22Rv1 (cell line): ENCODE measurements at regions not wholly inside any gene's neighbourhood (a gene's known extent, or its start where the extent isn't known, plus 50 kb on each side); places are given as distances from the start of the nearest gene placed in this dataset.

ENCODE experiments used
- H3K27ac ChIP-seq: fragments of 450-650 bp; 2 replicates; pipeline ENCODE4 v1.5.1; 2017
- ZFX ChIP-seq: fragments of 450-650 bp; IDR thresholded peaks from 2 replicates; pipeline ENCODE4 v1.6.1; 2017; ENCODE audit warnings: antibody characterized with exemption, borderline replicate concordance
- TF ChIP-seq, protein P1 (sequence below): fragments of 450-650 bp; IDR thresholded peaks from 2 replicates; pipeline ENCODE4 v1.5.1; 2017; ENCODE audit warnings: mild to moderate bottlenecking

DNA sequence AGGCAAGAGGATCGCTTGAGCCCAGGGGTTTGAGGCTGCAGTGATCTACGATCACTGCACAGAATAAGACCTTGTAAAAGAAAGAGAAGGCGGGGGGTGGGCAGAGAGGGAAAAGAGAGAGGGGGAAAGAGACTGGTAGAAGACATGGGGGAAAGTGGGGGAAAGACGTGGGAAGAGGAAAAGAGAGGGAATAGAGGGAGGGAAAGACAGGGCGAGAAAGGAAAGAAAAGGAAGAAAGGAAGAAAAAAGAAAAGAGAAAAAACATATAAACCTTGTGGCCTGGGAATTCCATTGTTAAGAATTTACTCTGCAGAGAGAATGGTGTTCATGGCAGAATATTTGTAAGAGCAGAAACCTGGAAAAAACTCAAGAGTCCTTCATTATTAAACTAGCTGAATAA is 120.4 kb downstream of the RMI2 start:
- no peak overlapping the region for H3K27ac ChIP-seq
- TF ChIP-seq ZFX: no peak
- TF ChIP-seq, protein P1, sequence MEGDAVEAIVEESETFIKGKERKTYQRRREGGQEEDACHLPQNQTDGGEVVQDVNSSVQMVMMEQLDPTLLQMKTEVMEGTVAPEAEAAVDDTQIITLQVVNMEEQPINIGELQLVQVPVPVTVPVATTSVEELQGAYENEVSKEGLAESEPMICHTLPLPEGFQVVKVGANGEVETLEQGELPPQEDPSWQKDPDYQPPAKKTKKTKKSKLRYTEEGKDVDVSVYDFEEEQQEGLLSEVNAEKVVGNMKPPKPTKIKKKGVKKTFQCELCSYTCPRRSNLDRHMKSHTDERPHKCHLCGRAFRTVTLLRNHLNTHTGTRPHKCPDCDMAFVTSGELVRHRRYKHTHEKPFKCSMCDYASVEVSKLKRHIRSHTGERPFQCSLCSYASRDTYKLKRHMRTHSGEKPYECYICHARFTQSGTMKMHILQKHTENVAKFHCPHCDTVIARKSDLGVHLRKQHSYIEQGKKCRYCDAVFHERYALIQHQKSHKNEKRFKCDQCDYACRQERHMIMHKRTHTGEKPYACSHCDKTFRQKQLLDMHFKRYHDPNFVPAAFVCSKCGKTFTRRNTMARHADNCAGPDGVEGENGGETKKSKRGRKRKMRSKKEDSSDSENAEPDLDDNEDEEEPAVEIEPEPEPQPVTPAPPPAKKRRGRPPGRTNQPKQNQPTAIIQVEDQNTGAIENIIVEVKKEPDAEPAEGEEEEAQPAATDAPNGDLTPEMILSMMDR: no peak

DNA sequence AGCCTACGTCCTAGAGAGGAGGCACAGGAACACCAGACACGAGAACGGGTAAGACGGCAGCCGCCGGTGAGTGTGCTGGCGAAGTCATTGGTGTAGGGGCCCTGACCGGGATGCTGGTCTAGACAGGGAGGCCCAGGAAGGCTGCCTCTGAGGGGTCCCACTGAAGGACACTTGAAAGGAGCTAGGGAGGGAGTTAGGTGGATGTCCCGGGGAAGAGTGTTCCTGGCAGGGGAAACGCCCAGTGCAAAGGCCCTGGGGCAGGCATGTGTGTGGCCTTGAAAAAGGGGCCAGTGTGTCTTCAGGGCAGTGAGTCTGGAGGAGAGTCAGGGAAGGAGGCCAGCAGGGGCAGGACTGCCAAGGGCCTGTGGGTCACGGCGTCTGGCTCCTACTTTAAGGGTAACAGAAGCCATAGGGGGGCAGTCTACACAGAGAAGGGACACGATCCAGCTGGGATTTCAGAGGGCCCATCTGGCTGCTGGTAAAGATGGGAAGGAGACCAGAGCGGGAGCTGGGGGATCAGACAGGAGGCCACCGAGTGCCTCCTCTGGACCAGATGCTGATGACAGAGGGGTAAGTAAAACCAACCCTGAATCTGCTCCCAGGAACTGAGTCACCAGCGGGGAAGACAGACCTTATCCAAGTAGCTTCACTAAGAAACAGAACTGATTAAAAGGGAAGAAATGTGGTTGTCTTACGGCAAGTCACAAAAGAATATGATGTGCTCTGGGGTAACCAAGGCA is 115.9 kb downstream of the LITAF start:
- TF ChIP-seq, protein P1: no peak
- no peak for TF ChIP-seq ZFX
- no peak overlapping the region for H3K27ac ChIP-seq

DNA sequence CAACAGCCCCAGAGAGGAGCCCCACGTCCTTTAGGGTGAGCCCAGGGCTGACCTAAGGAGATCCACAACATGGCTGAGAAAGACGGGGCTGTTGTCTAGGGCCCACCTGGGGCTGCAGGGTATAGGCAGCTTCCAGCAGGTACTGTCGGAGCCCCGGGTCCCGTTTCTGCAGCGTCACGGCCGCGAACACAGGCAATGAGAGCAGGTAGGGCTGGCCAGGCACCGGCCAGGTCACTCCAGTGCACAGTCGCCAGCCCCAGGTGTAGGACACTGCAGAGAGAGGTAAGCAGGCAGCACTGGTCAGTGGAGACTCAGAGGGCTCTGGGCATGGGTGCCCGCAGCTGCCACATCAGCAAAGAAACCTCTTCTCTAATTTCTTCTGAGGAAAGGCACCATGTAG is 115.2 kb downstream of the LITAF start:
- H3K27ac ChIP-seq: no peak overlapping the region
- no peak for TF ChIP-seq ZFX
- TF ChIP-seq, protein P1: no peak

GRCh38 chr16:11472410-11472809 is 114.3 kb downstream of the LITAF start:
- TF ChIP-seq, protein P1: no peak
- TF ChIP-seq ZFX: no peak
- H3K27ac ChIP-seq: no peak overlapping the region

DNA sequence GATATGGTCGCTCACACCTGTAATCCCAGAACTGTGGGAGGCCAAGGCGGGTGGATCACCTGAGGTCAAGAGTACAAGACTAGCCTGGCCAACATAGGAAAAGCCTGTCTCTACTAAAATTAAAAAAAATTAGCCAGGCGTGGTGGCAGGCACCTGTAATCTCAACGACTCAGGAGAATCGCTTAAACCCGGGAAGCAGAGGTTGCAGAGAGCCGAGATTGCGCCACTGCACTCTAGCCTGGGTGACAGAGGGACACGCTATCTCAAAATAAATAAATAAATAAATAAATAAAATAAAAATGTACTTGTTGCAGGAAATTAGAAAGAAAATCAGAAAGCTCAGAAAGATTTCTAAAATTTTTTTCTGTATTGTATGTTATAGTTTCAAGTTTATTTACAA is 113.9 kb downstream of the LITAF start:
- no peak overlapping the region for H3K27ac ChIP-seq
- TF ChIP-seq, protein P1: no peak
- no peak for TF ChIP-seq ZFX

DNA sequence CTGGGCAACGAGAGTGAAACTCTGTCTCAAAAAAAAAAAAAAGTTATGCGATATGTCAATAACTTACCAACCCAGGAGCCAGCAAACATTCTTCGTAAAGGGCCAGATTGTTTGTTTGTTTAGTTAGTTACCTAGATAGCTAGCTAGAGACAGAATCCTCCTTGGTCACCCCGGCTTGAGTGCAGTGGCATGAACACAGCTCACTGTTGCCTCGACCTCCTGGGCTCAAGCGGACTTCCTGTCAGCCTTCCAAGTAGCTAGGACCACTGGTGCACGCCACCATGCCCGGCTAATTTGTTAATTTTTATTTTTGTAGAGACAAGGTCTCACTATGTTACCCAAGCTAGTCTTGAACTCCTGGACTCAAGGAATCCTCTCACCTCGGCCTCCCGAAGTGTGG is 113.0 kb downstream of the LITAF start:
- no peak overlapping the region for H3K27ac ChIP-seq
- TF ChIP-seq ZFX: no peak
- TF ChIP-seq, protein P1: no peak

DNA sequence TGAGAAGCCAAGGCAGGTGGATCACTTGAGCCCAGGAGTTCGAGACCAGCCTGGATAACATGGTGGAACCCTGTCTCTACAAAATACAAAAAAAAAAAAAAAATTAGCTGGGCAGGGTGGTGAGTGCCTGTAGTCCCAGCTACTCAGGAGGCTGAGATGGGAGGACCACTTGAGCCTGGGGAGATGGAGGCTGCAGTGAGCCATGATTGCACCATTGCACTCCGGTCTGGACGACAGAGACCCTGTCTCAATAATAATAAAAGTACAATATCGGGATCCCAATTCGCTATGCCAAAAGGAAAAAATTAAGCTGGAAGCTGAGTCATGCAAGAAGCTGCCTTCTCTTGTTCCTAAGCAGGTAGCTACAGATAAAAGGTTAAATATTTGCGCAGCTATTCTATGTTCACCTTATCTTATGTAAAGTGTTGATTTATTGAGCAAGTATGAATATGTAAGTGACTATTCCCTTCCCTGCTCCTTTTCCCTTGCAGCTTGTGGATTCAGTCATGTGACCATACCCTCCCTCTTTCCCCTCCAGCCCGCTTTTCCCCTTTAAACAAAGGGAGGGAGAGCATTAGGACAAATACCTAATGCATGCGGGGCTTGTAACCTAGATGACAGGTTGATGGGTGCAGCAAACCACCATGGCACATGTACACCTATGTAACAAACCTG is 112.0 kb downstream of the LITAF start:
- TF ChIP-seq, protein P1: no peak
- TF ChIP-seq ZFX: no peak
- no peak overlapping the region for H3K27ac ChIP-seq
